ENCODE measurements at regions not wholly inside any gene's neighbourhood (a gene's known extent, or its start where the extent isn't known, plus 50 kb on each side); places are given as distances from the start of the nearest gene placed in this dataset.

DNA sequence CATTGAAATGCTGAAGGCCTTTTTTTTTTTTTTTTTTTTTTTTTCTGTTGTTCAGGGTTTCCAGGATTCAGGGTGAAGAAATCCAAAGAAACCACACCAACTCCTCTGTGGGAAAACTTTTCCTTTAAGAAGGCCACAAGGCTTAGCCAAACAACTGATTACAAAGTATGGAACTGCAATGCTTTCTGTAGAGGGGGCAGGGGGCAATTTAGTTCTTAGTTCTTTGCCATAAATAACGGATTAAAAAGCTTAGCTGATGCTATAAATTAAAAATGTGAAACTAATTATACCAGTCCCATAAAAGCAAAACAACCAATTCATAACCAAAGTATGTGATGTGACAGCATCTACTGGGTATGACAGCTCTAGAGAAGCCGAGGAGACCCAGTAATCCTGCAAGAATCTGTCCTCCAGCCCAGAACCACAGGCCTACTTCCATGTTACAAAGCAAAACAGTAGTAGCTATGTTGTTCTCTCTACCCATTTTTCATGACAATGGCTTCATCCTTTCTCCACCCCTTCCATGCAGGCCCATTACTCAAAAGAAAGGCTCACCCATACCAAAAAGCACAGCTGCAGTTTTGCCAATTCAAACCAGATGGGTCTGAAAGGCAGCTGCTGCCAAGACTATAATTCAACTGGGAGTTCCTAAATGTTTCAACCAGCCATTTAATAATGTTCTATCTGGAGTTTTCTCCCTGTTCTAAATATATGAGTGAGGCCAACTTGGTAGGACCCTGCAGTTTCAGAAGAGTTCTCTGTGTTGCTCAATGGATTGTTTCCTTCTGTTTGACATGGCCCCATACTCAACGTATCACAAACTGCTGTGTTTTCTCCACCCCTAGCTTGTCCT lies 167.1 kb upstream of the ZFHX3 start:
- TF ChIP-seq RAD21 (IDR thresholded peaks at IDR 0.05 in 1 of 2, conservative IDR thresholded peaks at IDR 0.05 in 1 of 2; ENCODE audit: low read depth in 2 of 2, low read length in 2 of 2) (no peak), YY1 (IDR thresholded peaks at IDR 0.05; ENCODE audit: low read depth, low read length) (no peak), SP1 (IDR thresholded peaks at IDR 0.05; ENCODE audit: low read depth, low read length) (no peak)

All from H1 (cell line).